22Rv1 (cell line): ENCODE measurements at regions not wholly inside any gene's neighbourhood (a gene's known extent, or its start where the extent isn't known, plus 50 kb on each side); places are given as distances from the start of the nearest gene placed in this dataset.

Experiments used
- H3K27ac ChIP-seq: fragments of 450-650 bp; 2 replicates; pipeline ENCODE4 v1.5.1; 2017
- CTCF ChIP-seq: fragments of 450-650 bp; IDR thresholded peaks from 2 replicates; pipeline ENCODE4 v1.5.1; 2017; ENCODE audit warnings: mild to moderate bottlenecking
- ZFX ChIP-seq: fragments of 450-650 bp; IDR thresholded peaks from 2 replicates; pipeline ENCODE4 v1.6.1; 2017; ENCODE audit warnings: antibody characterized with exemption, borderline replicate concordance

DNA sequence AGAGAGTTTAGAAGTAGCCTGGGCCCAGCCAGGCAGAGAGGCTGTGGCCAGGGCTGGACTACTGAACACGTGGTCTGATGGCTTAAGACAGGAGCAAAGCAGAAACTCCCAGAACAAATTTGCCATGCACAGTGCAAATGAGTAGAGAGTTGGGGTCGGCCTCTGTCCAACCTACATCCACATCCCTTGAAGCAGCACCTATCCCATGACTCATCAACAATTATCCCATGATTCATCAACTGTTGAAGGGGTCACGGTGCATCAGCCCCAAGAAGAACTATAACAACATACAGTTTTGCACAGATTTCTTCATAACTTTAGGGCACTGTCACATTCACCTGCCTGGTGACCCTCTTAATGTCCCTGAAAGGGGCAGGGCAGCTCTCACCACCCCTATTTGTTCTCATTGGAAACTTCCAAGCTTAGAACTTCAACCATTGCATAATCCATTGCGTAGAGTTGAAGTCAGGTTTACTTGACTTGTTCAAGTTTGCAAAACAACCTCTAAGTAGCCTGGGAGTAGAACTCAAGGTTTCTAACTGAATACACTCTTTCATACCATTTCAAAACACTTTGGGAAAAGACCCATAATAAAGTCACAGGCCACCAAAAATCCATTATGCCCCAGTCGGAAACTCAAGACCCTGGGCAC, 235.2 kb upstream of the CDH5 start:
- no peak overlapping the region for H3K27ac ChIP-seq
- no peak for TF ChIP-seq CTCF
- no peak for TF ChIP-seq ZFX

DNA sequence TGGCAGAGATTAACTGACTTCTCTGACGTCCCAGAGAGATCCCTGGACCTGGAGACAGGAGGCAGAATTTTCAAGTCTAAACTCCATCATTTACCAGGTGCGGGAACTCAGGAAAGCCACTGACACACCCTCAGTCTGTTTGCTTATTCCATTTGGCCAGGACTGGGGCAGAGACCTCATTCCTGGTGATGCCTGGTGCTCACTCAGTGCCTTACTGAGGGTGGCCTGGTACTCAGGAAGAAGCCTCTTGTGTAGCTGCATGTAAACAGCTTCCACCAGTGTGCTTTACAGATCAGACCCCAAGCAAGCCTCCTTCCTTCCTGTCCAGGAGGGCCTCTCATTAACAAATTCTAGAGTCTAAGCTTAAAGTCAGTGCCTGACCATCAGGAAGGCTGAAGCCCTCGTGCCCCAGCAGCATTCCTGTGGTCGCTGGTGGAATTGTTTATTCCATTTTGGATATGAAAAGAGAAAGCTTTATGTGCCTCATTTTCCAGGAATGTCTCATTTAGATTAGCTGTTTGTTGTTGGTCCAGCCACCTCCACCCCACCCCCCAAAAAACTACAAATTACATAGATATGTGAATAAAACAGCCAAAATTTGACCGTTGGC, 236.1 kb upstream of the CDH5 start:
- H3K27ac ChIP-seq: no peak overlapping the region
- TF ChIP-seq ZFX (no peak), CTCF (no peak)

DNA sequence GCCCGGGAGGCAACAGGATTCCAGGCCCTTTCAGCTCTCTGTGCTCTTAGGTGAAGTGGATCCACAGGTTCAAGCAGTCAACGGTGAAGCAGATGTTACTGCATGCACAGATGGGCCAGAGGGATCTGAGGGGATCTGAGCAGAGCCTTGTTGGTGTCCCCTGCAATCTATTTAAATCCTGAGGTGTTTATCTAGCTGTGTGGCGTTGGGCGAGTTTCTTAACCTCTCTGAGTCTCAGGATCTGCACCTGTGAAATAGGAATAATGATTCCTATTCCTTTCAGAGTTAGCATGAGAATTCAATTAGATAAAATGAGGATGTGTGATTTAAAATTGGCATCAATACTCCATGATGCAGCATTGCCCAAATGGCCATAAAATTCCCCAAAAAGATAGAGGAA, 237.3 kb upstream of the CDH5 start:
- TF ChIP-seq ZFX (no peak), CTCF (no peak)

GRCh38 chr16:66128371-66128770, 238.1 kb upstream of the CDH5 start:
- H3K27ac ChIP-seq: no peak overlapping the region
- TF ChIP-seq ZFX (no peak), CTCF (no peak)

More for the DNA sequence above, 237.3 kb upstream of the CDH5 start:
- no peak overlapping the region for H3K27ac ChIP-seq

- no peak overlapping the region for H3K27ac ChIP-seq
- no peak for TF ChIP-seq ZFX
- TF ChIP-seq CTCF: no peak
Observed at GRCh38 chr16:66127459-66128370, 238.8 kb upstream of the CDH5 start.

GRCh38 chr16:66121466-66121865, 245.0 kb upstream of the CDH5 start:
- TF ChIP-seq ZFX (no peak), CTCF (no peak)
- H3K27ac ChIP-seq: no peak overlapping the region

DNA sequence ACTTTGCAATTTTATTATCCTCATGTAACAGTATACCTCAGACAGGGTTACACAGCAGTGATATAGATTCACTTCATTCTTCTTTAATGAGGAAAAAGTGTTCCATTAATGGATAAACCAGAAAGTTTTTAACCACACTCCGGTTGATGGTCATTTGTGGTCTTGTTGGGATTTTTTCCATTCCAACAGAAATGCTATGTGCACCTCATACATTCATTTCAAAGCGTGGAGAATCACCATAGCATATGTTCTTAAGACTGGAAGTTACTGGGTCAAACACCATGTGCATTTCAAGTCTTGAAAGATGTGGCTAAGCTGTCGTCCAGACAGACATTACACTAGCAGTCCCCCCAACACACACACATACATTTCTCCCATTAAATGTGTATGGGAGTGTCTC, 245.8 kb upstream of the CDH5 start:
- TF ChIP-seq ZFX: no peak
- no peak for TF ChIP-seq CTCF
- no peak overlapping the region for H3K27ac ChIP-seq
